ENCODE measurements at regions not wholly inside any gene's neighbourhood (a gene's known extent, or its start where the extent isn't known, plus 50 kb on each side); places are given as distances from the start of the nearest gene placed in this dataset.
"Not testable (repeated sequence)": the region's sequence is repeated elsewhere in the genome, so short reads cannot be mapped to it uniquely, and the experiment has no call there.

- TF ChIP-seq POLR2A (IDR thresholded peaks at IDR 0.05) (no peak), CTCF (IDR thresholded peaks at IDR 0.05 in 8 of 11, conservative IDR thresholded peaks at IDR 0.05 in 3 of 11) (no peak), POLR2AphosphoS5 (IDR thresholded peaks at IDR 0.05) (no peak)
- Histone ChIP-seq H3K4me3 (no peak overlapping the region), H3K4me1 (no peaks in the 10 kb centered on the region), H3K27me3 (replicated peaks in 1 of 7) (no peaks in the 10 kb centered on the region), H3K27ac (no peak overlapping the region), H3K9me3 (peaks cover 0 to 10% (median 3%) of the 10 kb centered on the region in 8 donors), H3K36me3 (no peaks in the 10 kb centered on the region)
- no peak for DNase-seq
- intact Hi-C loops (cut with DNase I; ENCODE audit: low total_unique reads), result no loop called here
Observed at GRCh38 chr12:83931451-83931850, 981.1 kb downstream of the SLC6A15 start.

GRCh38 chr12:83929792-83930191, 982.8 kb downstream of the SLC6A15 start:
- H3K27me3 ChIP-seq (replicated peaks in 1 of 7); DNase-seq; H3K27ac ChIP-seq; H3K4me3 ChIP-seq; intact Hi-C loops (cut with DNase I; ENCODE audit: low total_unique reads); H3K4me1 ChIP-seq; H3K36me3 ChIP-seq: not testable (repeated sequence)
- WGBS, 5 donors, result 91 to 97% (median 93%) methylated on average over 13 of the region's 13 CpGs
- peaks cover 0 to 10% (median 3%) of the 10 kb centered on the region in 8 donors for H3K9me3 ChIP-seq

- Histone ChIP-seq H3K4me1 (no peaks in the 10 kb centered on the region), H3K9me3 (no peaks in the 10 kb centered on the region), H3K4me3 (no peak overlapping the region), H3K36me3 (no peaks in the 10 kb centered on the region), H3K27ac (no peak overlapping the region), H3K27me3 (replicated peaks in 1 of 7) (no peaks in the 10 kb centered on the region)
- WGBS, 5 donors, result 84 to 93% (median 89%) methylated on average over 2 of the region's 2 CpGs
- DNase-seq, result no peak
- intact Hi-C loops (cut with DNase I; ENCODE audit: low total_unique reads), result no loop called here
- TF ChIP-seq CTCF (IDR thresholded peaks at IDR 0.05 in 8 of 11, conservative IDR thresholded peaks at IDR 0.05 in 3 of 11), result no peak
- no peak for TF ChIP-seq POLR2A (IDR thresholded peaks at IDR 0.05)
- TF ChIP-seq POLR2AphosphoS5 (IDR thresholded peaks at IDR 0.05), result no peak
Observed at GRCh38 chr12:83920821-83921547, 991.6 kb downstream of the SLC6A15 start.

- WGBS, 5 donors, result 57 to 73% (median 66%) methylated on average over 3 of the region's 3 CpGs
- no peaks in the 10 kb centered on the region for H3K36me3 ChIP-seq
- H3K4me1 ChIP-seq, result no peaks in the 10 kb centered on the region
- no peak for DNase-seq
- no peaks in the 10 kb centered on the region for H3K27me3 ChIP-seq (replicated peaks in 1 of 7)
- peak overlapping the region in 3 of 8 donors; percentile 17 to 42 (median 39) for H3K27ac ChIP-seq
- H3K9me3 ChIP-seq, result no peaks in the 10 kb centered on the region
- TF ChIP-seq POLR2A (IDR thresholded peaks at IDR 0.05) (no peak), CTCF (IDR thresholded peaks at IDR 0.05 in 8 of 11, conservative IDR thresholded peaks at IDR 0.05 in 3 of 11) (no peak), POLR2AphosphoS5 (IDR thresholded peaks at IDR 0.05) (no peak)
- no peak overlapping the region for H3K4me3 ChIP-seq
- intact Hi-C loops (cut with DNase I; ENCODE audit: low total_unique reads), result no loop called here
Observed at GRCh38 chr12:83919081-83919480, 993.5 kb downstream of the SLC6A15 start.

Measured in spleen (tissue), 11 donors.